NCI-H460 (cell line): ENCODE measurements at regions not wholly inside any gene's neighbourhood (a gene's known extent, or its start where the extent isn't known, plus 50 kb on each side); places are given as distances from the start of the nearest gene placed in this dataset.
"Not testable (repeated sequence)": the region's sequence is repeated elsewhere in the genome, so short reads cannot be mapped to it uniquely, and the experiment has no call there.

ENCODE experiments used
- DNase-seq: peaks from one replicate; pipeline ENCODE4 v3.0.0-alpha.2; 2016; ENCODE audit warnings: low read depth; ENCODE audit errors: extremely low read depth

DNA sequence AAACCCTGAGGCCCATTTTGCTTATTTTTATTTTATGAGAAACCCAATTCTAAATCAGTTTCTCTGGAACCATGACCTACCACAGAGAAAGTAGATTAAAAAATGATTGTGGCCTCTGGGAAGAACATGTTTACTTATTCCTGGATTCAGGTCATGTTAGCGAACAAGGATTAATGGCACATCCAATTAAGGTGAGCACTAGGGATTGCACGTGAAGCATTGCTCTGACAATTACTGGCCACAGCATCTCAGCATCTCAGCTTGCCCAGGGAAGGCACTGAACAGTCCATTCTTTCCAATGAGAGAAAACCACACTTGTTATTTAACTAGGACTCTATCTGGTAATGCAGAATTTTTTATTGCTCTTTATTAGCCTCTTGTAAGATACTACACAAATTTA lies 119.8 kb downstream of the ZNF330 start:
- DNase-seq, result no peak

DNA sequence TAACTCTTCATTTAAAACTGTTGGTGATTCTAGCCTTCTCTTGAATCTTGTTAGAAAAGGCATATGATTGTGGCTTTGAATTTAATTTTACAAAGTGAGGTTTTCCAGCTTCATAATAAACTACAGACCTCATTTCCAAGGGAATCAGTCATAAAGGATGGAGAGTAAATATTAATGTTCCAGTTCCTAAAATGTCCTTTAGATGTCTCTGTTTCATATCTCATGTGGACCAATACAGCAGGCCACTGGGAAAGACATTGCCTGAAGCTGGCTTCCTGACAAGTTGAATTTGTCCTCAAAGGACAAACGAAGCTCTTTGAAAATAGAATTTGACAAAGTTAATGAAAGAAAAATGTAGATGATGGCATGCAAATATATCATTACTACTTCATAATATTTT lies 125.4 kb downstream of the ZNF330 start:
- peak; percentile 41 for DNase-seq

DNA sequence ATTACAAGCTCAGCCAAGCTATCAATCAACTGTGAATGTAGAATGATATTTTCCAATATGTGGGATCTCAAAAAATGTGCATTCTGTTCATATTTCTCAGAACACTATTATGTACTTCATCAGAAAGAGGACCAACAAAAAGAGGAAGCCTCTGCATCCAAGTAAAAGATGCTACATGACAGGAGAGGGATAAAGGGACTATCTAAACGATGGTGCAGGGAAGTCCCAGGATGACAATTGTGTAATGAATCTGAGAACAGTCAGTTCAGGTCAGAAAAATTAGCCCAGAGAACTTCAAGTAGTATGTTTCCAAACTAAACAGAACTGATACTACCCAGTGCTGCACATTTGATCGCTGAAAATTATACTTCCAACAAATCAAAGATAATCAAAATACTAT lies 127.0 kb downstream of the ZNF330 start:
- DNase-seq, result no peak

DNA sequence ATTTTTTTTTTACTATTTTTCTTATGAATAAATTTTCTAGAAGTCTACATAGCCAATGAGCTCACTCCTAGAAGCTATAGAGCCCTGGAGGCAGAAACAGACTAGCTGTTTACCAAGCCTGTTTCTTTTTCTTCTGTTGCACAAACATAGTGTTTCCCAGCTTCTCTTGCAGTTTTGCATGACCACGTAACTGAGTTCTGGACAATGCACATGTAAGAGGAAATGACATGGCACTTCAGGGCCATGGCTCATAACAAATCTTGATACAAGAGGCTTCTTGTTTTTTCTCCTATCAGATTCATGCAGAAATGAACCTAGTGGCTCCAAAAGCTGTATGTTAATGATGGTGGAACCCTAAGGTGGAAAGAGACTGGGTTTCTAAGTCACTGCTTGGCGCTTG lies 127.4 kb downstream of the ZNF330 start:
- no peak for DNase-seq

DNA sequence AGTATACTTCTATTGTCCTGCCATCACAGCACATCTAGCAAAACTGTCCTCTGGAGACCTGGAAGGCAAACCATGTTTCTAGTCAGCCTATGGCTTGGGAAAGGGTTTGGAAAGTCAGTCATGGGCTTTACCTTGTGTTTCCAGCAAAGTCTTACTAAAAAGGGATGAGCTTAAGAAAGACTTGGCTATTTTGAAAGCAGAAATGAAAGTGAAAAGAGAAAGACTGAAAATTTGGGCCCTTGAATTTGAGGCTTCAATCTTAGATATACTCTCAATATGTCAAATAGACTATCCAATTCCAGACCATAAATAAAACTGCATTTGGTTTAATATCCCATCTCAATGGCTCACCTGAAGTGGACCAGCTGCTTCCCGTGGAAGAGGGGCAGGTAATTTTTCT lies 127.9 kb downstream of the ZNF330 start:
- no peak for DNase-seq

DNA sequence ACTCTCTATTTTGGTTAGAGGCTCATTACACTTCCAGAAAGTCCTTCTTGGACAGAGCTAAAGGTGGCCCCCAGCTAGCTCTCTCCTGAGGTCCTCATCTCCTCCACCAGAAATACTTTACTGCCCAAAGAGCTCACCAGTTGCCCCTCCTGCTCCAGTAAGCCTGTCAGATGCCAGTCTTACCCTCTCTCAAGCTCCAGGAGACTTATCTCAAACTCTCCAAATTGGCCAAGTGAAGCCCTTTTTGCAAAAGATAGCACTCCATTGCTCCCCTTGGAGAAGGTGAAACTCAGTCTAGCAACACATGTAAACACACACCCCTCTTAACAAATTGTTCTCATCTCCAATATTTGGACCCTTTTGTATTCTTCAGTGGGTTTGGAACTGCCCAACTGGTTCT lies 128.5 kb downstream of the ZNF330 start:
- no peak for DNase-seq

DNA sequence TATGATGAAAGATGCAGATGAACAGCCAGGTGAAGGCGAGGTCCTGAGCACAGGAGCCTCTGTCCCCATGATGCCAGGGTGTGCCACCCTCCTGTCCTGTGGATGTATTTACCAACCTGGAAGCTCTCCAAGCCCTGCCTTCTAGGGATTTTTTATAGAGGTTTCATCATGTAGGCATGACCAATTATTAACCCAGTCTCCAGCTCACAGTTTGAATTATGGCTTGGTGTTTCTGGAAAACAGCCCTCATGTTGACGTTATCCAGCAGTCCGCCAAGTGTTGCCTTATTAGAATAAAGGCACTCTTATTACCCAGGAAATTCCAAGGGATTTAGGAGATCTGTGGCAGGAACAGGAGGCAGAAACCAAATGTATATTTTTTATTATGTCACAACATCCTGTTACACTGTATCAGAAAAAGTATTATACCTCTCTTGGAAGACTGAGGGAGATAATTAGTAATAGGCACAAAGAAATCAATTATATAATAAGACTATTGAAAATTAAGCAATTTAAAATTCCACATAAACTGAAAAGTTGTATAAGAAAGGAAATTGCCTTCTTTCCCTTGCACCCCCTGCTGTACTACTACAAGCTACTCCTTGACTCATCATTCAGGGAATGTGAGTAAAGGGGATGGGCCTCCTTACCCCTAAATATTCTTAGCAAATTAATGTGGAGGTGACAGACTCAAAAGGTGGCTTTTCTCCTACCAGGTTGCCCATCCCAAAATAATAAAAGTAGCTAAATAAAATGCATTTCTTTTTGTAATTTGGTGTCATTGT lies 129.6 kb downstream of the ZNF330 start:
- DNase-seq, result peak; percentile 41

DNA sequence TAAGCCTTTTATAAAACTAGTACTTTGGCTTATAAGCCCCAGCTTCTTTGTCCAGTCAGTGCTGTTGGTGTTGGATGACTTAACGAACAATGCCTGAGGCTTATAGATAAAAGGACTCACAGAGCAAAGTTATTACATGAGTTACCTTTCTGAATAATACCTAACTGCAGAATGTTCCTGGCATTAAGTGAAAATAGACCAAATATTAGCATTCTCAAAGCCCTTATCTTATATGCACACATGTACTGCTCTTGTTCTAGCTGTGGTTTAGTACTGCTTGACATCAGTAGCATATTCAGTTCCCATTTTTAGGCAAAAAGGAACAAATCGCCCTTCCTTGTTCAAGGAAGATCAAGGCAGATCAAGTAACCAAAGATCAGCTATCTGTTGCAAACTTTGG lies 131.6 kb downstream of the ZNF330 start:
- DNase-seq, result no peak

DNA sequence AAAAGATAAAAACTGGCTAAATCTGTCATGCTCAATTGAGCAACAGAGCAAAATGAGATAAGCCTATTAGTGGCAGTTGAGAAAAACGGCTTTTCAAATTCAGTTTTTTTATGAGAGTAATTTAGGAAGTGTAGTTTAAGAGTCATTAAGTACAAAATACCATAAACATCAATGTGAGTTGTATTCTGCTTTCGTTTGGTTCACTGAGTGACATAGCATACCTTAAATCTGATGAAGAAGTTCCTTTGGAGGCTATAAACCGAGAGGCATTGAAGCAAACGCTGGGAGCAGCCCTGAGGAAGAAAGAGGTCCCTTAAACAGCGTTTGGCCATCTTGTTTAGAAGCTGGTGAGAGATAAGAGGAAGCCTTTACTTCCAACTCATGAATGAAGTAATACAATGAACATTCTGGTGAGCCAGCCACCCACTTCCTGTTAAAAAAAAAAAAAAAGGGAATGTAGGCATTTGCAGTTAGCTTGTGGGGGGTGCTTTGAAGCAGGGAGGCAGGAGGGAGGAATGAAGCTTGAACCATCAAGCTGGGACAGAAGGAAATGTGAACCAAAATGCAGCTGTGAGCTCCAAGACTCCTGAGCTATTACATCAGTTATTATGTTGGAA lies 132.3 kb downstream of the ZNF330 start:
- no peak for DNase-seq

DNA sequence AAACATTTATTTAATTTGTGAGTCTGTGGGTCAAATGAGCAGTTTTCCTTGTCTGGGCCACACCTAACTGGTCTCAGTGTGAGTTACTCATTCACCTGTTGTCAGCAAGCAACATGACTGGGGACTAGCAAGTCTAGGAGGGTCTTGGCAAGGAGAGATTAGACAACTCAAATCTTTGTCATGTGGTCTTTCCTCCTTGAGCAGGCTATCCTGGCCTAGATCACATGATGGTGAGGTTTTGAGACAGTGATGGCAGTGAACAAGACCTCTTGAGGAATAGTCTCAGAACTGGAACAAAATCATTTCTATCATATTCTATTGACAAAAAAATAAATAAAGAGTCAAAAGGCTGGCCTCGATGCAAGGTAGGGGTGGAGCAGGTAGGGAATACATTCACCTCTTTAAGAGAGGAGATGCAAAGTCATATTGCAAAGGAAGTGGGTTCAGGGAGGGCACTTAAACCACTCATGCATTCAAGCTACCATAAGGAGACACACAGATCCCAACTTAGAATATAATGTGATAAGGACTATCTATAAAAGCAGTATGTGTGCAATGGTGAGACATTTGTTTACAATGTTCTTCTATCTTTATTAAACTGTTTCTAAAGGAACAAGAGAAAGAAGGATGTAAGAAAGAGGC lies 135.7 kb downstream of the ZNF330 start:
- no peak for DNase-seq

DNA sequence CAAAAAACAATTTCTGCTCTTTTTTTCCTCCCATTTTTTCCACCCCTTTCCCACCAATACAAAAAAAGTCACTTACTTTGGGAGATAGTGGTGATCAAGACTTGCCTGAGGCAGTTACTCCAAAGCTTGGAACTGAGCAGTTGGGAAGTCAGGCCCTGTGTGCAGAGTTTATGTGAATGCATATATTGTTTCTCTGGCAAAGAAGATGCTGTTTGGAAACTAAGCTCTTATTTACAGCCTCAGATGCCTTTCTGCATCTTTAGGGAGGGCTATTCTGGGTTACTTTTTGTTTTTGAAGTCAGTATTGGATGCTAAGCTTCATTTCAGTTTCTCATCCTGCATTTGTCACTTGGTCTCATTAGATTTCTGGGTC lies 136.3 kb downstream of the ZNF330 start:
- no peak for DNase-seq

DNA sequence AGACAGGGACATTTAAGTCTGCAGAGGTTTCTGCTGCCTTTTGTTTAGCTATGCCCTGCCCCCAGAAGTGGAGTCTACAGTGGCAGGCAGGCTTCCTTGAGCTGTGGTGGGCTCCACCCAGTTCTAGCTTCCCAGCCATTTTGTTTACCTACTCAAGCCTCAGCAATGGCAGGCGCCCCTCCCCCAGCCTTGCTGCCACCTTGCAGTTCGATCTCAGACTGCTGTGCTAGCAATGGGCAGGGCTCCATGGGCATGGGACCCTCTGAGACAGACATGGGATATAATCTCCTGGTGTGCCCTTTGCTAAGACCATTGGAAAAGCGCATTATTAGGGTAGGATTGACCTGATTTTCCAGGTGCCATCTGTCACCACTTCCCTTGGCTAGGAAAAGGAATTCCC lies 147.5 kb downstream of the ZNF330 start:
- DNase-seq, result not testable (repeated sequence)

DNA sequence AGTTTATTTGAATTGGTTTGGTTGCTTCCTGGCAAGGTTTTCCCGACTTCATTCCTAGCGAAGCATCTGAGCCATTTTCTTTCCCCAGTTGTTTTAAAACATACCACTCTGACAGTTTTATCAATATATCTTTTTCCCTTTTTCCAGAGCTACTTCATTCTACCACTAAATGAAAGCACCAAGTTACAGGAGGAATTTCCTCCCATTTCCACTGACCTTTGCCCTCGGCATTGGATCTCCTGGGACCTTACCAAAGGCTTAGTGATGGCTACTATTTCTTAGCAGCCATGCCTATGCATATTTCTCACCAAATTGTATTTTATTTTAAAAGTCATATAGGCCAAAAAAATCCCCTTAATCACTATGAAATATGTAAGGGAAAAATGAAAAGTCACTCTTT lies 150.5 kb downstream of the ZNF330 start:
- no peak for DNase-seq

DNA sequence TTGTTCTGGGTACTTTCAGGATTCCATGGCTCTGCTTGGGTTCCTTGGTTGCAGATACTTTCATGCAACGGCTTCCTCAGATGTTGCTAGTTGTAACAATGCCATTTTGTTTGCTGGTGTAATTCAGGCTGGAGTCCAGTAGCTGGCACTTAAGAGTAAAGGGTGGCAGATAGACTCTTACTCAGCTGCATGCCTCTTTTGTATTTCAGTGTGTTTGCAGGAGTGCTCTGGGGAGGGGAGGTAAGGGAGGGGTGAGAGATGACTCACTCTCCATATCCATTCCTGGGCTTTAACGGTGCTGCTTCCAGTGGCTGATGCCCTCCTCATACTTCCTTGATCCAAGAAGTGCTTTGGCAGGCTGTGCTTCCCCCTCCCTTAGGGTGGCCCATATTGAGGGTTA lies 155.2 kb downstream of the ZNF330 start:
- DNase-seq, result peak; percentile 40

DNA sequence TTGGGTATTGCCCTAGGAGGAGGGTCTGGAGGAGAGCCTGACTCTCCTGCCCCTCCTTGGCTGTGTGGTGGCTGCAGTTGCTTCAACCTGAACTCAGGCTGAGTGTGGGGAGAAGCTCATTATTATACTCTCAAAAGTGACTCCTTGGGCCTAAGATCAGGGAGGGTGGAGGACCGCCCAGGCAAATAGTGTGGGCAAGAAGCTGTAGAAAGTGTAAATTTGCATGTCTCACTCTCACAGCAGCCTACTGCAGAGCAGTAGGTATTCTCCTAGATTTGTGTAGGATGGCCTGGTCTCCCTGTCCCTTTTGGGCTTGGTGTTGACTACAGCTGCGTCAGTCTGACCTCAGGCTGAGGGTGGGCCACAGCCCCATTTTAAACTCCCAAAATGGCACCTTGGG lies 156.1 kb downstream of the ZNF330 start:
- no peak for DNase-seq

DNA sequence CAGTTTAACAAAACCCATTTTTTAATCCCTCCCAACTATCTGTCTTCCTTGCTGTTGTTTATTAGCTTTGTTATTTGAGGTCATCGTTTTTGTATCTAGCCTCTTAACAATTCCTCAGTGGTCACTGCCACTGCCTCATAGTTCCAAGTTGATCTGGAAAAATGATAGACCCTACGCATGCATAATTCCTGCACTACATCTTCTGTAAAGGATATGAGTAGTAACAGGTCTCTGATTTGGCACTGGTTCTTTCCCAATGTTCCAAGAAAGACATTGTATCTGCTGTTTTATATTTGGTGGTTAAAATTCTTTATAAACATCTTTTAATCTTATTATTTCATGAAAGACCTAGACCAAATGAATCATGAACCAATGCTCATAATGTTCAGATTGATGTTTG lies 166.6 kb downstream of the ZNF330 start:
- no peak for DNase-seq

DNA sequence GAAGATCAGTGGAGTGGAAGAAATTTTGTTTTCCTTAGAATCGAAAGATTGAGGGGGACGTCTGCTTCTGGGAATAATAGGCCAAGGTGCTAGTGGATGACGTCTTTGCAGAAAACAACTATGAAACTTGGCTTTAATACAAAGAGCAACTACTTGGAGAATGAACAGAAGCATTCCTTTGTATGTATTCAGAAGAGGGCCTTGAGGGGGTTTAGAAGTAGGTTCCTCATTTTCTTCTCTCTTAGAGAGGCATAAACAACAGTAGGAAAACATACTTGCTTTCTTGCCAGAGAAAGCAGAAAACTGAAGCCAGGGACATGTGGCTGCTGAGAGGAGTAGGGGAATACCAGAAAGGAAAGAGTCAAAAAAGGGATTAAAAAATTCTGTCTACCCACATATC lies 167.8 kb downstream of the ZNF330 start:
- no peak for DNase-seq

DNA sequence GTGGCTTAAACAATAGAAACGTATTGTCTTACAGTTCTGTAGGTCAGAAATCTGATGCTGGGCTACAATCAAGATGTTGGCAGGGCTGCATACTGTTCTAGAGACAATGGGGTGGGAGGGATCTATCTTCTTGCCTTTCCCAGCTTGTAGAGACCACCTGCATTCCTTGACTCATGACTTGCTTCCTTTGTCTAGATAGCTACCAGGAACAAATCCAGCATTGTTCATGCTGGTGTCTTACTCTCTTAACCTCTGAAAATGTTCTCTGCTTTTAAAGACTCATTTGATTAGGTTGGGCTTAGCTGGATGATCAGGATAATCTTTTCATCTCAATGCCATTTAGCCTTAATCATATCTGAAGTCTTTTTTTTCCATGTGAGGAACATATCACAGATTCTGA lies 169.0 kb downstream of the ZNF330 start:
- no peak for DNase-seq

DNA sequence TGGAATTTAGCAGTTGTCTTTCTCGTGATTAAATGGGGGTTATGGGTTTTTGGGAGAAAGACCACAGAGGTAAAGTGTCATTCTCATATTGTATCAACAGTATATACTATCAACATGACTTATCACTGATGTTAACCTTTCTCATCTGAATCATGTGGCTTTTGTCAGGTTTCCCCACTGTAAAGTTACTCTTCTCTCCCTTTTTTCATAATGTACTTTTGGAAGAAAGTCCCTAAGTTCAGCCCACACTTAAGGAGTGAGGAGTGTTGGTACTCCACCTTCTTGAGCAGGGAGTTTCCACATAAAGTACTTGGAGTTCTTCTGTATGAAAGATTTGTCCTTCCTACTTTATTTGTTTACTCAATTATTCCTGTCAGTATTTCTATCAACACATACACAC lies 169.9 kb downstream of the ZNF330 start:
- no peak for DNase-seq

DNA sequence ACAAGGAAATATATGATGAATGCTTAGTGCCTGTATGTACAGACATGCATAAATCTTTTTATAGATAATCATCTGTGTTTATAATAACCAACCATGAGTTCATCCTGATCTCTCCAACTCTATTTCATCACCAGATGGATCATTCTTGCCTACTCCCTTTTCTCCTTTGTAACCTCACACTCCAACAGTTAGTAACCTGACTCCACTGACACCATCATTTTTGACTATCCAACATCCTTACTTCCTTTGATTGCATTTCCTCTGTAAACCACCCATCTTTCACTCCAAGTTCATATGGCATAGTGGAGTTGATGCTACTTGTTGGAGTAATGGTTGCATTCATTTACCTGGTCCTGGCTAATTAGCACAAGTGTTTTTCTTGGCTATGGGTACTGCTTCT lies 170.6 kb downstream of the ZNF330 start:
- no peak for DNase-seq

DNA sequence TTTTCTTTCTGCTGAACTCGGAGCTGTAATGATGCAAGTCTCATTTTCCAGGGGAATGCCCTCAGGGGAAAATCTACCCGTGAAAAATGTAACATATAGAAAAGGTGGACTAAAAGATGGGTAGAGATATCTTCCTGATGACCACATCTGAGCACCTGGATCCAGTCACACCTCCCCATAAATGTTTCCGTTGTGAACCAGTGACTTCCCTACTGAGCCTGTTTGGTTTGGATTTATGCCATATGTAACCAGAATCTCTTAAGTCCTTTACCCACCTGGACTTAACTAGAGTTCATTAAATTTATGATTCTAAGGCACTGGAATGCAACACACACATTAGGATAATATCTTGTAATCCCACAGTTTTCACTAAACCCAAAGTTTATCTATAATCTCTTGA lies 171.1 kb downstream of the ZNF330 start:
- DNase-seq, result no peak

DNA sequence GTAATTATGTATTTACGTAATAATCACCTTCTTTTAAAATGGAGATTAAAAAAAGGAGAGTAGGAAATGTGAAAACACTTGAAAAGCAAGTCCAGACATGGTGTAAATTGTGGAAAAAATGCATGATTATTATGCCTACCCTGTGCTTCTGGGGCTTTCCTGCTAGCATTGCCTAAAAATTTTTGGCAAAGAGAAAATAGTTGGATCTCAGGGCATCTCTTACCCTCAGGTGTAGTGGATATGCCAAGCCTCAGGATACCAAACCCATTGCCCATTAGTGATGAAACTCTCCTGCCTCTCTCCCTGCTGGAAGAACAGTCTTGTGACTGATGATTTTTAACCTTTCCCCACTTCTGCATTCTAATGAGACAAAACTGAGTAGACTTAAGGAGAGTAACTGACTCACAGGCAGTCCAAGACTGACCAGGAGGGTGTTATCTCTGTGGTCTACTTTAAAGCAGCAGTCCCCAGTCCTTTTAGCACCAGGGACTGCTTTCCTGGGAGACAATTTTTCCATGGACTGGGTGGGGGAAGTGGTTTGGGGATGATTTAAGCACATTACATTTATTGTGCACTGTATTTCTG lies 174.6 kb downstream of the ZNF330 start:
- DNase-seq, result no peak
